Trophoblast cell (in vitro differentiated cells and primary cell): ENCODE measurements at regions not wholly inside any gene's neighbourhood (a gene's known extent, or its start where the extent isn't known, plus 50 kb on each side); places are given as distances from the start of the nearest gene placed in this dataset.
A peak's percentile ranks its signal among the peaks of the same experiment; 100 is the strongest.

ENCODE experiments used
- DNase-seq, 2 donors: peaks; one replicate each; pipeline ENCODE4 v3.0.0-alpha.2; 2016
- H2AFZ ChIP-seq: 2 replicates; pipeline ENCODE4 v1.6.1; 2013; ENCODE audit warnings: low read length, moderate library complexity, mild to moderate bottlenecking; ENCODE audit not compliant: insufficient read depth, poor library complexity
- H2AK5ac ChIP-seq: 2 replicates; pipeline ENCODE4 v1.6.1; 2013; ENCODE audit warnings: mild to moderate bottlenecking, low read length
- H2BK120ac ChIP-seq: 2 replicates; pipeline ENCODE4 v1.6.1; 2013; ENCODE audit warnings: low read length, mild to moderate bottlenecking, moderate library complexity; ENCODE audit not compliant: insufficient read depth, poor library complexity
- H2BK12ac ChIP-seq: 2 replicates; pipeline ENCODE4 v1.6.1; 2013; ENCODE audit warnings: mild to moderate bottlenecking, low read length, moderate library complexity
- H2BK5ac ChIP-seq: 2 replicates; pipeline ENCODE4 v1.6.1; 2013; ENCODE audit warnings: low read length, low read depth, moderate library complexity, mild to moderate bottlenecking; ENCODE audit not compliant: poor library complexity
- H3K14ac ChIP-seq: 2 replicates; pipeline ENCODE4 v1.6.1; 2013; ENCODE audit warnings: mild to moderate bottlenecking, low read length
- H3K18ac ChIP-seq: 2 replicates; pipeline ENCODE4 v1.6.1; 2013; ENCODE audit warnings: mild to moderate bottlenecking, low read length
- H3K23ac ChIP-seq: 2 replicates; pipeline ENCODE4 v1.6.1; 2013; ENCODE audit warnings: low read length
- H3K27ac ChIP-seq: 2 replicates; pipeline ENCODE4 v1.5.1; 2013; ENCODE audit warnings: low read depth, mild to moderate bottlenecking, inconsistent platforms, low read length, moderate library complexity
- H3K27me3 ChIP-seq: 2 replicates; pipeline ENCODE4 v1.6.1; 2013; ENCODE audit warnings: inconsistent platforms, mild to moderate bottlenecking, low read length, moderate library complexity; ENCODE audit not compliant: insufficient read depth
- H3K36me3 ChIP-seq, 2 experiments: 1 replicate in 1 of 2; 2 replicates in 1 of 2; pipeline ENCODE4 v1.6.1; 2013; ENCODE audit warnings: low read length in 2 of 2, mild to moderate bottlenecking in 2 of 2, moderate library complexity in 1 of 2; ENCODE audit not compliant: insufficient read depth in 2 of 2, control insufficient read depth in 1 of 2
- H3K4ac ChIP-seq: 2 replicates; pipeline ENCODE4 v1.6.1; 2013; ENCODE audit warnings: low read depth, mild to moderate bottlenecking, low read length, moderate library complexity
- H3K4me1 ChIP-seq, 2 experiments: 1 replicate in 1 of 2; 2 replicates in 1 of 2; pipeline ENCODE4 v1.6.1; 2013; ENCODE audit warnings: low read length in 2 of 2, mild to moderate bottlenecking in 2 of 2, moderate library complexity in 1 of 2; ENCODE audit not compliant: insufficient read depth in 2 of 2, control insufficient read depth in 1 of 2
- H3K4me2 ChIP-seq: 2 replicates; pipeline ENCODE4 v1.6.1; 2013; ENCODE audit warnings: inconsistent platforms, mild to moderate bottlenecking, low read length, moderate library complexity
- H3K4me3 ChIP-seq: 2 replicates; pipeline ENCODE4 v1.5.1; 2013; ENCODE audit warnings: mild to moderate bottlenecking, low read depth, low read length, inconsistent platforms
- H3K79me1 ChIP-seq: one replicate; pipeline ENCODE4 v1.6.1; 2013; ENCODE audit warnings: low read length
- H3K79me2 ChIP-seq: 2 replicates; pipeline ENCODE4 v1.6.1; 2013; ENCODE audit warnings: low read length, mild to moderate bottlenecking; ENCODE audit not compliant: control insufficient read depth, insufficient read depth, poor library complexity
- H3K9ac ChIP-seq: 2 replicates; pipeline ENCODE4 v1.6.1; 2013; ENCODE audit warnings: mild to moderate bottlenecking, low read length
- H3K9me3 ChIP-seq: 2 replicates; pipeline ENCODE4 v1.6.1; 2013; ENCODE audit warnings: low read depth, mild to moderate bottlenecking, control low read depth, inconsistent platforms, low read length; ENCODE audit not compliant: insufficient read depth
- H4K12ac ChIP-seq: 2 replicates; pipeline ENCODE4 v1.6.1; 2013; ENCODE audit warnings: low read depth, mild to moderate bottlenecking, low read length, moderate library complexity
- H4K8ac ChIP-seq: 2 replicates; pipeline ENCODE4 v1.6.1; 2013; ENCODE audit warnings: low read depth, mild to moderate bottlenecking, low read length, moderate library complexity
- H4K91ac ChIP-seq: one replicate; pipeline ENCODE4 v1.6.1; 2013; ENCODE audit warnings: low read depth, mild to moderate bottlenecking, low read length, moderate library complexity
- WGBS: extraction: QIAGEN DNeasy Blood & Tissue Kit; methylation state at CpG from one replicate; pipeline ENCODE4 v1.1.7; 2013; ENCODE audit warnings: missing lambda C conversion rate; ENCODE audit not compliant: insufficient read length, insufficient coverage; ENCODE audit errors: extremely low coverage; 5-methylcytosine and 5-hydroxymethylcytosine counted together

DNA sequence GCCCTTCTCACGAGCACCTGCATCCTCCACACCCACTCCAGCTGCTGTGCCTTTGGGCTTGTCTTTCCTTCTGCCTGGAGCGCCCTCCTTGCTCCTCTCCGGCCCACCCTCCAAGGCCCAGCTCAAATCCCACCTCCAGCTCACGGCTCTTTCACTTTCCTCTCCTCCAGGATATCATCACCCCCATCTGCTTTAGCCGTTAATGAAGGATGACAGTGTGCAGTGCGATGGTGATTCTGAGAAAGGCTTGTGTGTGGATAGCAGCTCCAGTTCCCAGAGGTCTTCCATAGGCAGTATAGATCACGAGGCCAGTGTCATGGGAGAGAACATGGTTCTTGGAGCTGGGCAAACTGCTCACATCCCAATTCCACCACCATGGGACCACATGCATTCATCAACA is 237.4 kb downstream of the TLE3 start:
- no peak overlapping the region for H3K27ac ChIP-seq
- peak overlapping the region; percentile 9 for H2AK5ac ChIP-seq
- no peak overlapping the region for H3K4me3 ChIP-seq
- no peak overlapping the region for H4K91ac ChIP-seq
- peaks cover 2% of the 10 kb centered on the region for H3K79me2 ChIP-seq
- H2BK12ac ChIP-seq = no peak overlapping the region
- no peak overlapping the region for H3K4me2 ChIP-seq
- H3K4me1 ChIP-seq = peaks cover 20 to 29% of the 10 kb centered on the region in 2 experiments
- no peak overlapping the region for H2BK120ac ChIP-seq
- no peak overlapping the region for H3K9ac ChIP-seq
- no CpG with 5 or more reads among the region's 7 CpGs for WGBS
- no peak overlapping the region for H3K4ac ChIP-seq
- peaks cover 9% of the 10 kb centered on the region for H3K79me1 ChIP-seq
- no peak for DNase-seq
- H3K14ac ChIP-seq = no peak overlapping the region
- no peaks in the 10 kb centered on the region for H3K27me3 ChIP-seq
- no peaks in the 10 kb centered on the region for H3K9me3 ChIP-seq
- no peak overlapping the region for H3K18ac ChIP-seq
- H4K8ac ChIP-seq = no peak overlapping the region
- H3K23ac ChIP-seq = no peak overlapping the region
- H2AFZ ChIP-seq = no peak overlapping the region
- no peak overlapping the region for H4K12ac ChIP-seq
- H3K36me3 ChIP-seq = no peaks in the 10 kb centered on the region
- H2BK5ac ChIP-seq = no peak overlapping the region

GRCh38 chr15:69860921-69861320 is 236.8 kb downstream of the TLE3 start:
- WGBS = no CpG with 5 or more reads among the region's 9 CpGs
- H3K9me3 ChIP-seq = no peaks in the 10 kb centered on the region

GRCh38 chr15:69861331-69862171 is 236.2 kb downstream of the TLE3 start:
- no CpG with 5 or more reads among the region's 8 CpGs for WGBS
- Histone ChIP-seq H2BK12ac (peak overlapping the region; percentile 50), H2BK5ac (no peak overlapping the region)

More at GRCh38 chr15:69860921-69861320, 236.8 kb downstream of the TLE3 start:
- no peak for DNase-seq
- H2BK12ac ChIP-seq = peak overlapping the region; percentile 50
- no peak overlapping the region for H2BK5ac ChIP-seq
- no peak overlapping the region for H2AFZ ChIP-seq
- H3K4me3 ChIP-seq = no peak overlapping the region
- H4K8ac ChIP-seq = peak overlapping the region; percentile 21
- no peak overlapping the region for H3K18ac ChIP-seq
- H3K4ac ChIP-seq = no peak overlapping the region
- H2BK120ac ChIP-seq = peak overlapping the region; percentile 20
- no peak overlapping the region for H3K4me2 ChIP-seq
- peaks cover 2% of the 10 kb centered on the region for H3K79me2 ChIP-seq
- no peak overlapping the region for H4K91ac ChIP-seq
- H3K27me3 ChIP-seq = no peaks in the 10 kb centered on the region
- H3K79me1 ChIP-seq = peaks cover 7% of the 10 kb centered on the region
- no peak overlapping the region for H3K14ac ChIP-seq
- H3K4me1 ChIP-seq = peaks cover 16 to 24% of the 10 kb centered on the region in 2 experiments
- no peak overlapping the region for H2AK5ac ChIP-seq
- no peak overlapping the region for H3K23ac ChIP-seq
- H3K36me3 ChIP-seq = no peaks in the 10 kb centered on the region
- H3K9ac ChIP-seq = no peak overlapping the region
- peak overlapping the region; percentile 34 for H3K27ac ChIP-seq
- no peak overlapping the region for H4K12ac ChIP-seq

DNA sequence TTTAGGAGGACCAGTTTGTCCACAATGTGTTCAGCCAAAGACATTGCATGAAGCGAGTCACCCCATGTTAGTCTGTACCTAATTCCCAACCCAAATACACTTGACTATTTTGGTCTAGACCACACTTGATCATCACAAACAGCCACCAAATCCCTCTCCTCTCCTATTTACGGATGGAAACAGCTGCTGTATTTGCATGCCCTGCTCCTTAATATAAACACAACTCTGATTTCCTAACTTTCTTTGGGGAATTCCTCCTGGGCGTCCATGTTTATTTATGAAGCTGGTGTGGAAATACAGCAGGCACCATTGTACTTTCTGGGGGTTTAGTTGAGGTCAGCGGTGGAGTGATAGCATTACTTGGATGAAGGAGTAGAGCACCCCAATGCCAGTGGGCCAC is 235.2 kb downstream of the TLE3 start:
- no peaks in the 10 kb centered on the region for H3K27me3 ChIP-seq
- H3K4me3 ChIP-seq = no peak overlapping the region
- H3K4me1 ChIP-seq = peaks cover 14 to 22% of the 10 kb centered on the region in 2 experiments
- no peaks in the 10 kb centered on the region for H3K9me3 ChIP-seq
- DNase-seq = peak in 1 of 2 donors; percentile 58
- H3K27ac ChIP-seq = peak overlapping the region; percentile 2
- no peaks in the 10 kb centered on the region for H3K36me3 ChIP-seq
- WGBS = no CpG with 5 or more reads among the region's 4 CpGs
- no peak overlapping the region for H2AK5ac ChIP-seq
- no peak overlapping the region for H3K23ac ChIP-seq
- no peak overlapping the region for H3K14ac ChIP-seq
- H3K79me1 ChIP-seq = peaks cover 7% of the 10 kb centered on the region
- no peak overlapping the region for H3K18ac ChIP-seq
- H4K91ac ChIP-seq = no peak overlapping the region
- peaks cover 2% of the 10 kb centered on the region for H3K79me2 ChIP-seq
- no peak overlapping the region for H3K4me2 ChIP-seq
- H2BK5ac ChIP-seq = no peak overlapping the region
- H2AFZ ChIP-seq = no peak overlapping the region
- no peak overlapping the region for H2BK12ac ChIP-seq
- no peak overlapping the region for H3K4ac ChIP-seq
- H4K8ac ChIP-seq = no peak overlapping the region
- no peak overlapping the region for H3K9ac ChIP-seq
- H2BK120ac ChIP-seq = no peak overlapping the region
- no peak overlapping the region for H4K12ac ChIP-seq

More at GRCh38 chr15:69861331-69862171, 236.2 kb downstream of the TLE3 start:
- Histone ChIP-seq H3K36me3 (no peaks in the 10 kb centered on the region), H3K14ac (no peak overlapping the region), H2AK5ac (no peak overlapping the region), H2BK120ac (peak overlapping the region; percentile 20), H3K9me3 (no peaks in the 10 kb centered on the region), H4K8ac (peak overlapping the region; percentile 21), H3K27ac (peak overlapping the region; percentile 34), H3K79me2 (peaks cover 2% of the 10 kb centered on the region), H3K27me3 (no peaks in the 10 kb centered on the region), H4K12ac (no peak overlapping the region), H3K4me3 (no peak overlapping the region), H4K91ac (no peak overlapping the region), H3K23ac (no peak overlapping the region), H3K4me1 (peaks cover 14 to 22% of the 10 kb centered on the region in 2 experiments), H3K18ac (no peak overlapping the region), H2AFZ (no peak overlapping the region), H3K4me2 (peak overlapping the region; percentile 17), H3K9ac (no peak overlapping the region), H3K79me1 (peaks cover 7% of the 10 kb centered on the region), H3K4ac (no peak overlapping the region)
- DNase-seq = peak; percentile 95 to 98
